SK-N-SH (cell line): ENCODE measurements at regions not wholly inside any gene's neighbourhood (a gene's known extent, or its start where the extent isn't known, plus 50 kb on each side); places are given as distances from the start of the nearest gene placed in this dataset.

ENCODE experiments used
- CTCF ChIA-PET: fragments of 300-600, 350-600 bp; formaldehyde crosslinking; extraction: SDS; loops from one replicate; lab custom pipeline; 2021; lab: Yijun Ruan, JAX
- POLR2A ChIA-PET: fragments of 350-600 bp; sonication (Branson Sonifier 250); formaldehyde crosslinking; extraction: SDS; loops from one replicate; lab custom pipeline; 2020; ENCODE audit warnings: antibody characterized with exemption, inconsistent platforms; lab: Yijun Ruan, JAX
- DNase-seq: peaks from one replicate; pipeline ENCODE4 v3.0.0; 2012
- H2AFZ ChIP-seq: fragments of 200-600 bp; sonication (generic); 2 replicates; pipeline ENCODE4 v1.8.1; 2016; ENCODE audit warnings: antibody characterized with exemption, mild to moderate bottlenecking, low read depth
- H3F3A ChIP-seq: fragments of 200-600 bp; sonication (generic); replicated peaks from 2 replicates; pipeline ENCODE3; 2016; ENCODE audit warnings: antibody characterized with exemption, mild to moderate bottlenecking; ENCODE audit not compliant: insufficient read depth
- H3K27ac ChIP-seq, 2 experiments: fragments of 200-500 bp in 1 of 2; fragments of 200-600 bp in 1 of 2; sonication (Bioruptor generic) in 1 of 2; sonication (generic), shearing (Covaris generic) in 1 of 2; 2 replicates each; pipeline versions ENCODE4 v1.5.1 to v1.6.1; 2014 to 2016; ENCODE audit warnings: low read depth in 2 of 2, inconsistent platforms in 1 of 2, low read length in 1 of 2, mild to moderate bottlenecking in 1 of 2, mixed read lengths in 1 of 2
- H3K27me3 ChIP-seq: fragments of 200-600 bp; sonication (generic), shearing (Covaris generic); 2 replicates; pipeline ENCODE4 v1.6.1; 2016; ENCODE audit warnings: mixed run types; ENCODE audit not compliant: insufficient read depth
- H3K36me3 ChIP-seq, 2 experiments: fragments of 200-500 bp in 1 of 2; fragments of 200-600 bp in 1 of 2; sonication (Bioruptor generic) in 1 of 2; sonication (generic) in 1 of 2; replicated peaks in 1 of 2; 2 replicates each; pipeline versions ENCODE3 to v1.5.1; 2014 to 2016; ENCODE audit warnings: low read length in 1 of 2, mild to moderate bottlenecking in 1 of 2; ENCODE audit not compliant: insufficient read depth in 2 of 2, control insufficient read depth in 1 of 2
- H3K4me1 ChIP-seq, 2 experiments: fragments of 200-500 bp in 1 of 2; fragments of 200-600 bp in 1 of 2; sonication (Bioruptor generic) in 1 of 2; sonication (generic), shearing (Covaris generic) in 1 of 2; 2 replicates each; pipeline versions ENCODE4 v1.5.1 to v1.6.1; 2014 to 2016; ENCODE audit warnings: low read depth in 1 of 2, low read length in 1 of 2, mixed run types in 1 of 2; ENCODE audit not compliant: insufficient read depth in 2 of 2, control insufficient read depth in 1 of 2
- H3K4me2 ChIP-seq: fragments of 200-600 bp; sonication (generic), shearing (Covaris generic); 2 replicates; pipeline ENCODE4 v1.6.1; 2017; ENCODE audit warnings: mixed run types
- H3K4me3 ChIP-seq, 2 experiments: fragments of 200-500 bp in 1 of 2; fragments of 200-600 bp in 1 of 2; sonication (Bioruptor generic) in 1 of 2; sonication (generic), shearing (Covaris generic) in 1 of 2; 2 replicates each; pipeline versions ENCODE4 v1.5.1 to v1.8.1; 2014 to 2016; ENCODE audit warnings: low read depth in 2 of 2, inconsistent platforms in 1 of 2, low read length in 1 of 2, mild to moderate bottlenecking in 1 of 2, mixed read lengths in 1 of 2, moderate library complexity in 1 of 2
- H3K79me2 ChIP-seq: fragments of 200-600 bp; sonication (generic); 2 replicates; pipeline ENCODE4 v1.8.1; 2017; ENCODE audit warnings: mild to moderate bottlenecking; ENCODE audit not compliant: insufficient read depth
- H3K9ac ChIP-seq: fragments of 200-600 bp; sonication (generic); 2 replicates; pipeline ENCODE4 v1.6.1; 2017; ENCODE audit warnings: mixed run types
- H3K9me2 ChIP-seq: fragments of 200-600 bp; sonication (generic); 2 replicates; pipeline ENCODE4 v1.6.1; 2017; ENCODE audit warnings: mixed run types
- H3K9me3 ChIP-seq: fragments of 200-600 bp; sonication (generic); 2 replicates; pipeline ENCODE4 v1.6.1; 2017; ENCODE audit warnings: mixed run types, mild to moderate bottlenecking, moderate library complexity
- H4K20me1 ChIP-seq: fragments of 200-600 bp; sonication (generic); 2 replicates; pipeline ENCODE4 v1.6.1; 2017; ENCODE audit warnings: mild to moderate bottlenecking, mixed run types; ENCODE audit not compliant: insufficient read depth
- EP300 ChIP-seq, 2 experiments: IDR thresholded peaks; 2 replicates each; pipeline versions ENCODE4 v1.4.0 to v1.6.1; 2012; ENCODE audit warnings: borderline replicate concordance in 1 of 2, low read depth in 1 of 2, low read length in 1 of 2
- EZH2phosphoT487 ChIP-seq: fragments of 200-600 bp; sonication (generic); IDR thresholded peaks from 2 replicates; pipeline ENCODE4 v1.6.1; 2017; ENCODE audit warnings: low read depth, mixed run types, mild to moderate bottlenecking, antibody characterized with exemption, moderate library complexity, borderline replicate concordance
- FOSL2 ChIP-seq: IDR thresholded peaks from 2 replicates; pipeline ENCODE4 v1.4.0; 2012; ENCODE audit warnings: low read depth, mild to moderate bottlenecking, moderate library complexity, borderline replicate concordance
- NFIC ChIP-seq: IDR thresholded peaks from 2 replicates; pipeline ENCODE4 v1.4.0; 2012; ENCODE audit warnings: borderline replicate concordance
- NRF1 ChIP-seq: IDR thresholded peaks from 2 replicates; pipeline ENCODE4 v1.6.1; 2012; ENCODE audit warnings: low read depth, mild to moderate bottlenecking, low read length
- POLR2AphosphoS5 ChIP-seq: IDR thresholded peaks from 2 replicates; pipeline ENCODE4 v1.6.1; 2012; ENCODE audit warnings: low read depth, low read length
- RFX5 ChIP-seq: IDR thresholded peaks from 2 replicates; pipeline ENCODE4 v1.6.1; 2012; ENCODE audit warnings: mild to moderate bottlenecking, improper control_type of control experiment, low read length
- TAF1 ChIP-seq: IDR thresholded peaks from 2 replicates; pipeline ENCODE4 v1.6.1; 2012; ENCODE audit warnings: low read depth, mild to moderate bottlenecking, low read length, moderate library complexity, borderline replicate concordance
- TCF12 ChIP-seq: IDR thresholded peaks from 2 replicates; pipeline ENCODE4 v1.4.0; 2012
- TEAD4 ChIP-seq: IDR thresholded peaks from 2 replicates; pipeline ENCODE4 v1.4.0; 2012; ENCODE audit warnings: mild to moderate bottlenecking, borderline replicate concordance; ENCODE audit not compliant: insufficient read depth
- YY1 ChIP-seq: IDR thresholded peaks from 2 replicates; pipeline ENCODE4 v1.4.0; 2012; ENCODE audit warnings: low read depth, mild to moderate bottlenecking
- WGBS: methylation state at CpG from one replicate; pipeline ENCODE4 v1.1.6; 2017; ENCODE audit warnings: low lambda C conversion rate; 5-methylcytosine and 5-hydroxymethylcytosine counted together
- TF ChIP-seq, protein P1 (sequence below): fragments of 200-600 bp; sonication (generic); IDR thresholded peaks from 2 replicates; pipeline ENCODE4 v1.6.1; 2017; ENCODE audit warnings: antibody characterized with exemption, mild to moderate bottlenecking, moderate library complexity
- TF ChIP-seq, protein P2 (sequence below): IDR thresholded peaks from 2 replicates; pipeline ENCODE4 v1.4.0; 2012; ENCODE audit warnings: low read depth, borderline replicate concordance
- TF ChIP-seq, protein P3 (sequence below): IDR thresholded peaks from 2 replicates; pipeline ENCODE4 v1.4.0; 2012; ENCODE audit warnings: low read depth

DNA sequence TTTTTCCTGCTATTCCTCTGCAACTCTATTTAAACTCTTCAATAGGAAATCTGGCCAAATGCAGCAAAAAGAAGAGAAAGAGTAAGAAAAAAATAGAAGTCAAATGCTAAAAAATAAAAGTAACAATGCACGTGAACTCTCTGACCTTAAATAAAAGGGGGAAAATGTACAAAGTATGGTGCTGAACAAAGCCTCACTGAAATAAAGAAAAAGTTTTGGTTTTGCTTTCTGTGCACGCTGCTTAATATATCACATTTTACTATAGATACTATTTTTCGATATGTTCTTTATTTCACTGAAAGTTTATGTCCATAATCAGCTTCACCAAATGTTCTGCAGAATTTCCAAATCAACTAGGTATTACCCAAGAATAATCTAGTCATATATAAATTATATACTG lies 396.3 kb downstream of the CBLN2 start:
- no peaks in the 10 kb centered on the region for H3K79me2 ChIP-seq
- ChIA-PET CTCF (no interaction called here), POLR2A (no interaction called here)
- WGBS, result 47% methylated on average over 3 of the region's 3 CpGs
- no peak overlapping the region for H3K4me3 ChIP-seq
- no peaks in the 10 kb centered on the region for H3K9me3 ChIP-seq
- H3K9ac ChIP-seq, result no peak overlapping the region
- H3K9me2 ChIP-seq, result no peaks in the 10 kb centered on the region
- H3K36me3 ChIP-seq, result no peaks in the 10 kb centered on the region
- no peak overlapping the region for H3K4me2 ChIP-seq
- TF ChIP-seq, protein P1, sequence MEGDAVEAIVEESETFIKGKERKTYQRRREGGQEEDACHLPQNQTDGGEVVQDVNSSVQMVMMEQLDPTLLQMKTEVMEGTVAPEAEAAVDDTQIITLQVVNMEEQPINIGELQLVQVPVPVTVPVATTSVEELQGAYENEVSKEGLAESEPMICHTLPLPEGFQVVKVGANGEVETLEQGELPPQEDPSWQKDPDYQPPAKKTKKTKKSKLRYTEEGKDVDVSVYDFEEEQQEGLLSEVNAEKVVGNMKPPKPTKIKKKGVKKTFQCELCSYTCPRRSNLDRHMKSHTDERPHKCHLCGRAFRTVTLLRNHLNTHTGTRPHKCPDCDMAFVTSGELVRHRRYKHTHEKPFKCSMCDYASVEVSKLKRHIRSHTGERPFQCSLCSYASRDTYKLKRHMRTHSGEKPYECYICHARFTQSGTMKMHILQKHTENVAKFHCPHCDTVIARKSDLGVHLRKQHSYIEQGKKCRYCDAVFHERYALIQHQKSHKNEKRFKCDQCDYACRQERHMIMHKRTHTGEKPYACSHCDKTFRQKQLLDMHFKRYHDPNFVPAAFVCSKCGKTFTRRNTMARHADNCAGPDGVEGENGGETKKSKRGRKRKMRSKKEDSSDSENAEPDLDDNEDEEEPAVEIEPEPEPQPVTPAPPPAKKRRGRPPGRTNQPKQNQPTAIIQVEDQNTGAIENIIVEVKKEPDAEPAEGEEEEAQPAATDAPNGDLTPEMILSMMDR, result no peak
- TF ChIP-seq, protein P2, sequence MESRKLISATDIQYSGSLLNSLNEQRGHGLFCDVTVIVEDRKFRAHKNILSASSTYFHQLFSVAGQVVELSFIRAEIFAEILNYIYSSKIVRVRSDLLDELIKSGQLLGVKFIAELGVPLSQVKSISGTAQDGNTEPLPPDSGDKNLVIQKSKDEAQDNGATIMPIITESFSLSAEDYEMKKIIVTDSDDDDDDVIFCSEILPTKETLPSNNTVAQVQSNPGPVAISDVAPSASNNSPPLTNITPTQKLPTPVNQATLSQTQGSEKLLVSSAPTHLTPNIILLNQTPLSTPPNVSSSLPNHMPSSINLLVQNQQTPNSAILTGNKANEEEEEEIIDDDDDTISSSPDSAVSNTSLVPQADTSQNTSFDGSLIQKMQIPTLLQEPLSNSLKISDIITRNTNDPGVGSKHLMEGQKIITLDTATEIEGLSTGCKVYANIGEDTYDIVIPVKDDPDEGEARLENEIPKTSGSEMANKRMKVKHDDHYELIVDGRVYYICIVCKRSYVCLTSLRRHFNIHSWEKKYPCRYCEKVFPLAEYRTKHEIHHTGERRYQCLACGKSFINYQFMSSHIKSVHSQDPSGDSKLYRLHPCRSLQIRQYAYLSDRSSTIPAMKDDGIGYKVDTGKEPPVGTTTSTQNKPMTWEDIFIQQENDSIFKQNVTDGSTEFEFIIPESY, result no peak
- no peak for TF ChIP-seq EP300 (IDR thresholded peaks at IDR 0.05; ENCODE audit: borderline replicate concordance in 1 of 2, low read depth in 1 of 2, low read length in 1 of 2)
- no peak for TF ChIP-seq FOSL2
- TF ChIP-seq NFIC, result no peak
- no peak for TF ChIP-seq EZH2phosphoT487
- TF ChIP-seq TCF12, result no peak
- no peaks in the 10 kb centered on the region for H3F3A ChIP-seq
- H3K27me3 ChIP-seq, result no peaks in the 10 kb centered on the region
- no peak overlapping the region for H3K27ac ChIP-seq
- no peak overlapping the region for H2AFZ ChIP-seq
- H3K4me1 ChIP-seq, result no peaks in the 10 kb centered on the region
- H4K20me1 ChIP-seq, result no peaks in the 10 kb centered on the region
- DNase-seq, result no peak

DNA sequence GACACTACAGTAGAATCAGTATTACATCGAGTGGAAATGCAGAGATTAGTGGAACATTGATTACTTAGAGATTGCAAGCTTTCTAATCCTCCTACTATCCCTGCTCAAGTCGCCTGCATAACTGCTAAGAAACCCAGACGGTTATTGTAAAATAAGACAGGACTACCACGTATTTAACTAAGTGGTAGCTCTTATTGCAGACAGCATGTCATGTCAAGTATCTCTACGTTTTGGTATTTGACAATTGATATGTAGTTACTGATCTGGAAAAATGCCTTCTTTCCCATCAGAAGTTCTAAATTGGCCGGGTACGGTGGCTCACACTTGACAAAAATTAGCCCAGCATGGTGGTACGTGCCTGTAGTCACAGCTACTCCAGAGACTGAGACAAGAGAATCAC lies 404.1 kb downstream of the CBLN2 start:
- H3K9ac ChIP-seq, result no peak overlapping the region
- TF ChIP-seq EP300 (IDR thresholded peaks at IDR 0.05; ENCODE audit: borderline replicate concordance in 1 of 2, low read depth in 1 of 2, low read length in 1 of 2) (no peak), TAF1 (no peak), NRF1 (no peak), TEAD4 (no peak), YY1 (no peak), POLR2AphosphoS5 (no peak), RFX5 (no peak)
- TF ChIP-seq, protein P3, sequence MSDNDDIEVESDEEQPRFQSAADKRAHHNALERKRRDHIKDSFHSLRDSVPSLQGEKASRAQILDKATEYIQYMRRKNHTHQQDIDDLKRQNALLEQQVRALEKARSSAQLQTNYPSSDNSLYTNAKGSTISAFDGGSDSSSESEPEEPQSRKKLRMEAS, result no peak
- TF ChIP-seq, protein P1, result no peak
- TF ChIP-seq, protein P2, result no peak
- TF ChIP-seq, all 33 proteins: peak for 0
- Histone ChIP-seq H3K79me2 (no peaks in the 10 kb centered on the region), H2AFZ (no peak overlapping the region), H3K27ac (no peak overlapping the region), H3K36me3 (no peaks in the 10 kb centered on the region), H3K4me2 (no peak overlapping the region), H4K20me1 (no peaks in the 10 kb centered on the region), H3F3A (no peaks in the 10 kb centered on the region), H3K9me2 (no peaks in the 10 kb centered on the region), H3K9me3 (no peaks in the 10 kb centered on the region), H3K27me3 (no peaks in the 10 kb centered on the region), H3K4me1 (no peaks in the 10 kb centered on the region), H3K4me3 (no peak overlapping the region)
- ChIA-PET CTCF (interaction anchor here (0.7 to 1.0 kb wide), 2 partner anchors 11 to 34 kb away, joined by 3 read pairs; no protein-coding TSS in a partner anchor), POLR2A (no interaction called here)
- 35% methylated on average over 8 of the region's 8 CpGs for WGBS
- no peak for DNase-seq
